GM23338 (cell line): ENCODE measurements at regions not wholly inside any gene's neighbourhood (a gene's known extent, or its start where the extent isn't known, plus 50 kb on each side); places are given as distances from the start of the nearest gene placed in this dataset.

Source experiments
- ATAC-seq: fragments of 200-7000 bp; cut with Tn5 transposase; 3 replicates; pipeline ENCODE4 v1.9.1; 2020
- DNase-seq: peaks from one replicate; pipeline ENCODE4 v3.0.0-alpha.2; 2015; ENCODE audit warnings: low spot score
- H2AFZ ChIP-seq: fragments of 200-600 bp; sonication (generic); 2 replicates; pipeline ENCODE4 v1.8.0; 2016; ENCODE audit warnings: antibody characterized with exemption, mild to moderate bottlenecking, moderate library complexity
- H3F3A ChIP-seq: fragments of 200-600 bp; sonication (generic); replicated peaks from 2 replicates; pipeline ENCODE4 v1.8.0; 2017; ENCODE audit warnings: antibody characterized with exemption, mixed run types, low read depth
- H3K27ac ChIP-seq: fragments of 200-600 bp; sonication (generic); 2 replicates; pipeline ENCODE4 v1.6.1; 2016; ENCODE audit warnings: low read depth
- H3K27me3 ChIP-seq: fragments of 200-600 bp; sonication (generic); 2 replicates; pipeline ENCODE4 v1.8.0; 2016; ENCODE audit warnings: mild to moderate bottlenecking, mixed run types, moderate library complexity; ENCODE audit not compliant: insufficient read depth
- H3K36me3 ChIP-seq: fragments of 200-600 bp; sonication (generic); 2 replicates; pipeline ENCODE4 v1.8.0; 2016; ENCODE audit warnings: mild to moderate bottlenecking; ENCODE audit not compliant: insufficient read depth
- H3K4me1 ChIP-seq: fragments of 200-600 bp; sonication (generic); 2 replicates; pipeline ENCODE4 v1.8.0; 2016; ENCODE audit warnings: mild to moderate bottlenecking, moderate library complexity; ENCODE audit not compliant: insufficient read depth
- H3K4me2 ChIP-seq: fragments of 200-600 bp; sonication (generic); 2 replicates; pipeline ENCODE4 v1.7.1; 2017; ENCODE audit warnings: mixed run types
- H3K4me3 ChIP-seq: fragments of 200-600 bp; sonication (generic); 2 replicates; pipeline ENCODE4 v1.6.1; 2016; ENCODE audit warnings: mixed run types
- H3K79me2 ChIP-seq: fragments of 200-600 bp; sonication (generic); replicated peaks from 2 replicates; pipeline ENCODE4 v1.8.0; 2017; ENCODE audit warnings: mild to moderate bottlenecking; ENCODE audit not compliant: insufficient read depth
- H3K9me2 ChIP-seq: fragments of 200-600 bp; sonication (generic); 2 replicates; pipeline ENCODE4 v1.8.0; 2017; ENCODE audit not compliant: insufficient read depth
- H4K20me1 ChIP-seq: fragments of 200-600 bp; sonication (generic); replicated peaks from 2 replicates; pipeline ENCODE4 v1.8.0; 2017; ENCODE audit warnings: mild to moderate bottlenecking; ENCODE audit not compliant: insufficient read depth
- H3K27ac Mint-ChIP-seq: 2 replicates; pipeline ENCODE4 v1.8.0; 2020; ENCODE audit warnings: inconsistent platforms, mild to moderate bottlenecking, moderate library complexity, mixed read lengths
- H3K27me3 Mint-ChIP-seq: 3 replicates; pipeline ENCODE4 v1.8.0; 2022; ENCODE audit warnings: low read depth, mild to moderate bottlenecking, moderate library complexity, mixed read lengths, inconsistent platforms; ENCODE audit not compliant: insufficient read depth, poor library complexity
- H3K36me3 Mint-ChIP-seq: 3 replicates; pipeline ENCODE4 v1.8.0; 2021; ENCODE audit warnings: low read depth, mild to moderate bottlenecking, inconsistent platforms, moderate library complexity, mixed read lengths
- H3K4me1 Mint-ChIP-seq: 3 replicates; pipeline ENCODE4 v1.8.0; 2020; ENCODE audit warnings: mild to moderate bottlenecking, inconsistent platforms, mixed read lengths
- H3K4me3 Mint-ChIP-seq: 3 replicates; pipeline ENCODE4 v1.8.0; 2021; ENCODE audit warnings: moderate library complexity, mild to moderate bottlenecking, inconsistent platforms, mixed read lengths
- H3K9me3 Mint-ChIP-seq: 3 replicates; pipeline ENCODE4 v1.8.0; 2020; ENCODE audit warnings: moderate library complexity, mild to moderate bottlenecking, inconsistent platforms, mixed read lengths
- CREB1 ChIP-seq: fragments of 250-450 bp; sonication (Bioruptor Pico); IDR thresholded peaks from 2 replicates; pipeline ENCODE4 v1.5.0; 2020; ENCODE audit warnings: low read depth, mild to moderate bottlenecking, moderate library complexity
- EZH2phosphoT487 ChIP-seq: fragments of 200-600 bp; sonication (generic); IDR thresholded peaks from one replicate; pipeline ENCODE4 v1.8.1; 2018; ENCODE audit warnings: antibody characterized with exemption; ENCODE audit not compliant: unreplicated experiment
- NANOG ChIP-seq: IDR thresholded peaks from 2 replicates; pipeline ENCODE4 v1.6.1; 2016; ENCODE audit warnings: antibody characterized with exemption, borderline replicate concordance
- POLR2AphosphoS5 ChIP-seq: IDR thresholded peaks from 2 replicates; pipeline ENCODE4 v1.6.1; 2016; ENCODE audit warnings: antibody characterized with exemption, low read depth
- STAT1 ChIP-seq: IDR thresholded peaks from one replicate; pipeline ENCODE4 v1.6.1; 2016; ENCODE audit warnings: antibody characterized with exemption; ENCODE audit not compliant: unreplicated experiment
- ZNF114 ChIP-seq: fragments of 250-450 bp; sonication (Bioruptor Pico); IDR thresholded peaks from 2 replicates; pipeline ENCODE4 v1.5.0; 2020; ENCODE audit warnings: mild to moderate bottlenecking, moderate library complexity
- ZNF331 ChIP-seq: fragments of 250-450 bp; sonication (Bioruptor Pico); IDR thresholded peaks from 2 replicates; pipeline ENCODE4 v1.5.0; 2020; ENCODE audit warnings: low read depth, mild to moderate bottlenecking, moderate library complexity
- TF ChIP-seq, protein P1 (sequence below): IDR thresholded peaks from 2 replicates; pipeline ENCODE4 v1.6.1; 2016; ENCODE audit warnings: antibody characterized with exemption
- TF ChIP-seq, protein P2 (sequence below), 2 experiments: fragments of 200-600 bp in 1 of 2; sonication (generic) in 1 of 2; conservative IDR thresholded peaks; 2 replicates each; pipeline versions ENCODE4 v1.5.1 to v1.6.1; 2016 to 2017; ENCODE audit warnings: antibody characterized with exemption in 2 of 2, low read depth in 2 of 2, mild to moderate bottlenecking in 2 of 2, moderate library complexity in 1 of 2
- TF ChIP-seq, protein P3 (sequence below): fragments of 250-450 bp; sonication (Bioruptor Pico); IDR thresholded peaks from 2 replicates; pipeline ENCODE4 v1.5.0; 2020; ENCODE audit warnings: mild to moderate bottlenecking, moderate library complexity

DNA sequence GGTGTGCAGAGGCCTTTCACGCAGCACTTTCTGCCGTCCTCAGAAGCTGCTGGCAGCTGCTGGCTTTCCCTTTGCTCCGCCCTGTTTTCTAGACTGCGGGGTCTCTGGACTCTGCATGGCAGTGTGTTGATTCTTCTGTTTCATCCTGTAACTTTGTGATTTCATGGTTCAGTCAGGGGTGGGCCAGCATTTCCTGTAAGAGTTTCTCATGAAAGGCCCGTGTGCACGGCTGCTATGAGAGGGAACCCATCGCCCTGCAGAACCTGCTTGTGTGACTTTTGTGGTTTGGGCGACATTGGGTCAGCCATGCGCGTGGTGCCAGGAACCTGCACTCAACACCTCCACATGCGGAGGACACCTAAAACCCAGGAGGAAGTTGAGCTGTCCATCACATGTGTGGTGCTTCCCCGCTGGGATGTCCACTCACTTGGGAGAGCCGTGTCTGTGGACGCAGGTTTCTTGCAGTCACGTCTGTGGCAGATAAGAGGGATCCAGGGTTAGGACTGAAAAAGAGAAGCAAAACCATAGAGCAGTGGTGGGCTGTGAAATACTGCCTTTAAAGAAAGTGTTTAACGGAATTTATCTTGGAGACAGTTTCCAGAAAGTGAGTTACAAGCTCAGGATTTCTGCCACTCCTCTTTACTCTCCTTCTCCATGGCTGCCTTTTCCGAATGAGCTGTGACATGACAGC, 167.3 kb upstream of the ALKAL2 start:
- Histone ChIP-seq H3K27ac (no peak overlapping the region), H4K20me1 (no peaks in the 10 kb centered on the region), H3K4me3 (no peak overlapping the region), H3K79me2 (no peaks in the 10 kb centered on the region), H3K9me2 (no peaks in the 10 kb centered on the region), H3F3A (no peaks in the 10 kb centered on the region), H3K27me3 (no peaks in the 10 kb centered on the region), H3K4me2 (no peak overlapping the region), H3K36me3 (no peaks in the 10 kb centered on the region), H3K4me1 (no peaks in the 10 kb centered on the region; the same call in 1 of the 2 replicates), H2AFZ (0 out of 2 replicates have a peak overlapping the region, but pooled peaks have one; percentile 52)
- Mint-ChIP-seq H3K4me1 (peaks cover 18% of the 10 kb centered on the region), H3K36me3 (no peaks in the 10 kb centered on the region), H3K27ac (no peak overlapping the region), H3K9me3 (peaks cover 3% of the 10 kb centered on the region; the same call in 1 of the 3 replicates), H3K27me3 (peaks cover 4% of the 10 kb centered on the region), H3K4me3 (no peak overlapping the region)
- ATAC-seq, result no peak
- TF ChIP-seq, protein P1, sequence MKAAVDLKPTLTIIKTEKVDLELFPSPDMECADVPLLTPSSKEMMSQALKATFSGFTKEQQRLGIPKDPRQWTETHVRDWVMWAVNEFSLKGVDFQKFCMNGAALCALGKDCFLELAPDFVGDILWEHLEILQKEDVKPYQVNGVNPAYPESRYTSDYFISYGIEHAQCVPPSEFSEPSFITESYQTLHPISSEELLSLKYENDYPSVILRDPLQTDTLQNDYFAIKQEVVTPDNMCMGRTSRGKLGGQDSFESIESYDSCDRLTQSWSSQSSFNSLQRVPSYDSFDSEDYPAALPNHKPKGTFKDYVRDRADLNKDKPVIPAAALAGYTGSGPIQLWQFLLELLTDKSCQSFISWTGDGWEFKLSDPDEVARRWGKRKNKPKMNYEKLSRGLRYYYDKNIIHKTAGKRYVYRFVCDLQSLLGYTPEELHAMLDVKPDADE, result no peak
- no peak for TF ChIP-seq STAT1
- no peak for TF ChIP-seq EZH2phosphoT487
- no peak for TF ChIP-seq NANOG
- TF ChIP-seq ZNF331 (CRISPR knock-in tag), result no peak
- TF ChIP-seq, protein P2, sequence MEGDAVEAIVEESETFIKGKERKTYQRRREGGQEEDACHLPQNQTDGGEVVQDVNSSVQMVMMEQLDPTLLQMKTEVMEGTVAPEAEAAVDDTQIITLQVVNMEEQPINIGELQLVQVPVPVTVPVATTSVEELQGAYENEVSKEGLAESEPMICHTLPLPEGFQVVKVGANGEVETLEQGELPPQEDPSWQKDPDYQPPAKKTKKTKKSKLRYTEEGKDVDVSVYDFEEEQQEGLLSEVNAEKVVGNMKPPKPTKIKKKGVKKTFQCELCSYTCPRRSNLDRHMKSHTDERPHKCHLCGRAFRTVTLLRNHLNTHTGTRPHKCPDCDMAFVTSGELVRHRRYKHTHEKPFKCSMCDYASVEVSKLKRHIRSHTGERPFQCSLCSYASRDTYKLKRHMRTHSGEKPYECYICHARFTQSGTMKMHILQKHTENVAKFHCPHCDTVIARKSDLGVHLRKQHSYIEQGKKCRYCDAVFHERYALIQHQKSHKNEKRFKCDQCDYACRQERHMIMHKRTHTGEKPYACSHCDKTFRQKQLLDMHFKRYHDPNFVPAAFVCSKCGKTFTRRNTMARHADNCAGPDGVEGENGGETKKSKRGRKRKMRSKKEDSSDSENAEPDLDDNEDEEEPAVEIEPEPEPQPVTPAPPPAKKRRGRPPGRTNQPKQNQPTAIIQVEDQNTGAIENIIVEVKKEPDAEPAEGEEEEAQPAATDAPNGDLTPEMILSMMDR (conservative IDR thresholded peaks at IDR 0.05; ENCODE audit: low read depth in 2 of 2), result no peak
- no peak for TF ChIP-seq POLR2AphosphoS5
- TF ChIP-seq, protein P3, sequence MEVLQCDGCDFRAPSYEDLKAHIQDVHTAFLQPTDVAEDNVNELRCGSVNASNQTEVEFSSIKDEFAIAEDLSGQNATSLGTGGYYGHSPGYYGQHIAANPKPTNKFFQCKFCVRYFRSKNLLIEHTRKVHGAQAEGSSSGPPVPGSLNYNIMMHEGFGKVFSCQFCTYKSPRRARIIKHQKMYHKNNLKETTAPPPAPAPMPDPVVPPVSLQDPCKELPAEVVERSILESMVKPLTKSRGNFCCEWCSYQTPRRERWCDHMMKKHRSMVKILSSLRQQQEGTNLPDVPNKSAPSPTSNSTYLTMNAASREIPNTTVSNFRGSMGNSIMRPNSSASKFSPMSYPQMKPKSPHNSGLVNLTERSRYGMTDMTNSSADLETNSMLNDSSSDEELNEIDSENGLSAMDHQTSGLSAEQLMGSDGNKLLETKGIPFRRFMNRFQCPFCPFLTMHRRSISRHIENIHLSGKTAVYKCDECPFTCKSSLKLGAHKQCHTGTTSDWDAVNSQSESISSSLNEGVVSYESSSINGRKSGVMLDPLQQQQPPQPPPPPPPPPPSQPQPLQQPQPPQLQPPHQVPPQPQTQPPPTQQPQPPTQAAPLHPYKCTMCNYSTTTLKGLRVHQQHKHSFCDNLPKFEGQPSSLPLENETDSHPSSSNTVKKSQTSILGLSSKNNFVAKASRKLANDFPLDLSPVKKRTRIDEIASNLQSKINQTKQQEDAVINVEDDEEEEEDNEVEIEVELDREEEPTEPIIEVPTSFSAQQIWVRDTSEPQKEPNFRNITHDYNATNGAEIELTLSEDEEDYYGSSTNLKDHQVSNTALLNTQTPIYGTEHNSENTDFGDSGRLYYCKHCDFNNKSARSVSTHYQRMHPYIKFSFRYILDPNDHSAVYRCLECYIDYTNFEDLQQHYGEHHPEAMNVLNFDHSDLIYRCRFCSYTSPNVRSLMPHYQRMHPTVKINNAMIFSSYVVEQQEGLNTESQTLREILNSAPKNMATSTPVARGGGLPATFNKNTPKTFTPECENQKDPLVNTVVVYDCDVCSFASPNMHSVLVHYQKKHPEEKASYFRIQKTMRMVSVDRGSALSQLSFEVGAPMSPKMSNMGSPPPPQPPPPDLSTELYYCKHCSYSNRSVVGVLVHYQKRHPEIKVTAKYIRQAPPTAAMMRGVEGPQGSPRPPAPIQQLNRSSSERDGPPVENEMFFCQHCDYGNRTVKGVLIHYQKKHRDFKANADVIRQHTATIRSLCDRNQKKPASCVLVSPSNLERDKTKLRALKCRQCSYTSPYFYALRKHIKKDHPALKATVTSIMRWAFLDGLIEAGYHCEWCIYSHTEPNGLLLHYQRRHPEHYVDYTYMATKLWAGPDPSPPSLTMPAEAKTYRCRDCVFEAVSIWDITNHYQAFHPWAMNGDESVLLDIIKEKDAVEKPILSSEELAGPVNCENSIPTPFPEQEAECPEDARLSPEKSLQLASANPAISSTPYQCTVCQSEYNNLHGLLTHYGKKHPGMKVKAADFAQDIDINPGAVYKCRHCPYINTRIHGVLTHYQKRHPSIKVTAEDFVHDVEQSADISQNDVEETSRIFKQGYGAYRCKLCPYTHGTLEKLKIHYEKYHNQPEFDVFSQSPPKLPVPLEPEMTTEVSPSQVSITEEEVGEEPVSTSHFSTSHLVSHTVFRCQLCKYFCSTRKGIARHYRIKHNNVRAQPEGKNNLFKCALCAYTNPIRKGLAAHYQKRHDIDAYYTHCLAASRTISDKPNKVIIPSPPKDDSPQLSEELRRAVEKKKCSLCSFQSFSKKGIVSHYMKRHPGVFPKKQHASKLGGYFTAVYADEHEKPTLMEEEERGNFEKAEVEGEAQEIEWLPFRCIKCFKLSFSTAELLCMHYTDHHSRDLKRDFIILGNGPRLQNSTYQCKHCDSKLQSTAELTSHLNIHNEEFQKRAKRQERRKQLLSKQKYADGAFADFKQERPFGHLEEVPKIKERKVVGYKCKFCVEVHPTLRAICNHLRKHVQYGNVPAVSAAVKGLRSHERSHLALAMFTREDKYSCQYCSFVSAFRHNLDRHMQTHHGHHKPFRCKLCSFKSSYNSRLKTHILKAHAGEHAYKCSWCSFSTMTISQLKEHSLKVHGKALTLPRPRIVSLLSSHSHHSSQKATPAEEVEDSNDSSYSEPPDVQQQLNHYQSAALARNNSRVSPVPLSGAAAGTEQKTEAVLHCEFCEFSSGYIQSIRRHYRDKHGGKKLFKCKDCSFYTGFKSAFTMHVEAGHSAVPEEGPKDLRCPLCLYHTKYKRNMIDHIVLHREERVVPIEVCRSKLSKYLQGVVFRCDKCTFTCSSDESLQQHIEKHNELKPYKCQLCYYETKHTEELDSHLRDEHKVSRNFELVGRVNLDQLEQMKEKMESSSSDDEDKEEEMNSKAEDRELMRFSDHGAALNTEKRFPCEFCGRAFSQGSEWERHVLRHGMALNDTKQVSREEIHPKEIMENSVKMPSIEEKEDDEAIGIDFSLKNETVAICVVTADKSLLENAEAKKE, result no peak
- TF ChIP-seq CREB1 (CRISPR knock-in tag), result no peak
- TF ChIP-seq ZNF114 (CRISPR knock-in tag), result no peak
- DNase-seq, result no peak
